Stimulated activated naive CD8-positive, alpha-beta T cell treated with anti-CD3 and anti-CD28 coated beads, Interleukin-15, amount 100 ng/mL, for 72 hours (primary cell): ENCODE measurements at regions not wholly inside any gene's neighbourhood (a gene's known extent, or its start where the extent isn't known, plus 50 kb on each side); places are given as distances from the start of the nearest gene placed in this dataset.
"Not testable (repeated sequence)": the region's sequence is repeated elsewhere in the genome, so short reads cannot be mapped to it uniquely, and the experiment has no call there.

ENCODE experiments used
- ATAC-seq: fragments of 150-1000 bp; cut with Tn5 transposase; 2 replicates; pipeline ENCODE4 v1.10.0; 2021; ENCODE audit warnings: mild to moderate bottlenecking, moderate library complexity
- DNase-seq, 2 donors: peaks; one replicate each; pipeline ENCODE4 v3.0.0; 2021 to 2022
- H3K27ac Mint-ChIP-seq, 2 donors: one replicate each; pipeline ENCODE4 v1.8.0; 2022; ENCODE audit warnings: mild to moderate bottlenecking in 2 of 2, mixed read lengths in 2 of 2, moderate library complexity in 2 of 2
- H3K27me3 Mint-ChIP-seq: one replicate; pipeline ENCODE4 v1.8.0; 2022; ENCODE audit warnings: mixed read lengths
- H3K4me1 Mint-ChIP-seq: one replicate; pipeline ENCODE4 v1.8.0; 2022; ENCODE audit warnings: mild to moderate bottlenecking, mixed read lengths
- H3K4me3 Mint-ChIP-seq, 2 donors: one replicate each; pipeline ENCODE4 v1.8.0; 2022; ENCODE audit warnings: mild to moderate bottlenecking in 2 of 2, mixed read lengths in 2 of 2, moderate library complexity in 1 of 2
- H3K9me3 Mint-ChIP-seq, 2 donors: one replicate each; pipeline ENCODE4 v1.8.0; 2022; ENCODE audit warnings: mixed read lengths in 2 of 2

- Mint-ChIP-seq H3K9me3 (peaks cover 0 to 5% of the 10 kb centered on the region in 2 donors), H3K27ac (no peak overlapping the region)
Measured at GRCh38 chr6:23511817-23512216, 614.2 kb upstream of the NRSN1 start.

GRCh38 chr6:23518294-23518693, 607.7 kb upstream of the NRSN1 start:
- Mint-ChIP-seq H3K9me3 (no peaks in the 10 kb centered on the region), H3K4me1 (no peaks in the 10 kb centered on the region), H3K4me3 (no peak overlapping the region), H3K27ac (no peak overlapping the region), H3K27me3 (no peaks in the 10 kb centered on the region)
- ATAC-seq (no peak), DNase-seq (no peak)

More at GRCh38 chr6:23511817-23512216, 614.2 kb upstream of the NRSN1 start:
- H3K4me3 Mint-ChIP-seq = no peak overlapping the region
- ATAC-seq (no peak), DNase-seq (no peak)
- H3K27me3 Mint-ChIP-seq = no peaks in the 10 kb centered on the region
- no peaks in the 10 kb centered on the region for H3K4me1 Mint-ChIP-seq

- H3K4me1 Mint-ChIP-seq = no peaks in the 10 kb centered on the region
- DNase-seq (no peak), ATAC-seq (no peak)
- H3K4me3 Mint-ChIP-seq = no peak overlapping the region
- no peak overlapping the region for H3K27ac Mint-ChIP-seq
- H3K27me3 Mint-ChIP-seq = no peaks in the 10 kb centered on the region
- H3K9me3 Mint-ChIP-seq = no peaks in the 10 kb centered on the region
Measured at GRCh38 chr6:23522792-23523547, 603.0 kb upstream of the NRSN1 start.

GRCh38 chr6:23523771-23524170, 602.2 kb upstream of the NRSN1 start:
- DNase-seq = no peak
- Mint-ChIP-seq H3K9me3 (no peaks in the 10 kb centered on the region), H3K4me1 (no peaks in the 10 kb centered on the region), H3K27me3 (no peaks in the 10 kb centered on the region), H3K4me3 (no peak overlapping the region), H3K27ac (no peak overlapping the region)
- no peak for ATAC-seq

- Mint-ChIP-seq H3K27ac (no peak overlapping the region), H3K27me3 (no peaks in the 10 kb centered on the region), H3K4me1 (peaks cover under 1% of the 10 kb centered on the region), H3K9me3 (no peaks in the 10 kb centered on the region), H3K4me3 (no peak overlapping the region)
- no peak for ATAC-seq
- DNase-seq = no peak
Measured at GRCh38 chr6:23524548-23524947, 601.5 kb upstream of the NRSN1 start.

- H3K27me3 Mint-ChIP-seq = no peaks in the 10 kb centered on the region
- no peak overlapping the region for H3K27ac Mint-ChIP-seq
- H3K4me3 Mint-ChIP-seq = no peak overlapping the region
- no peak for DNase-seq
- no peak for ATAC-seq
- H3K4me1 Mint-ChIP-seq = peaks cover 6% of the 10 kb centered on the region
- H3K9me3 Mint-ChIP-seq = no peaks in the 10 kb centered on the region
Measured at GRCh38 chr6:23526526-23526925, 599.5 kb upstream of the NRSN1 start.

- H3K4me1 Mint-ChIP-seq = peaks cover 6% of the 10 kb centered on the region
- H3K9me3 Mint-ChIP-seq = no peaks in the 10 kb centered on the region
- H3K27ac Mint-ChIP-seq = no peak overlapping the region
- ATAC-seq = no peak
- H3K4me3 Mint-ChIP-seq = no peak overlapping the region
- no peak for DNase-seq
- no peaks in the 10 kb centered on the region for H3K27me3 Mint-ChIP-seq
Measured at GRCh38 chr6:23529902-23530301, 596.1 kb upstream of the NRSN1 start.

GRCh38 chr6:23531666-23532065, 594.3 kb upstream of the NRSN1 start:
- no peak for ATAC-seq
- no peak for DNase-seq
- no peak overlapping the region for H3K4me3 Mint-ChIP-seq
- H3K27me3 Mint-ChIP-seq = no peaks in the 10 kb centered on the region
- H3K4me1 Mint-ChIP-seq = peaks cover 6% of the 10 kb centered on the region
- H3K27ac Mint-ChIP-seq = no peak overlapping the region
- H3K9me3 Mint-ChIP-seq = no peaks in the 10 kb centered on the region

- Mint-ChIP-seq H3K4me1 (peaks cover 6% of the 10 kb centered on the region), H3K27me3 (no peaks in the 10 kb centered on the region), H3K27ac (no peak overlapping the region), H3K9me3 (no peaks in the 10 kb centered on the region), H3K4me3 (no peak overlapping the region)
- no peak for DNase-seq
- no peak for ATAC-seq
Measured at GRCh38 chr6:23532227-23532626, 593.8 kb upstream of the NRSN1 start.

- DNase-seq (no peak), ATAC-seq (no peak)
- Mint-ChIP-seq H3K4me3 (no peak overlapping the region), H3K9me3 (no peaks in the 10 kb centered on the region), H3K27me3 (no peaks in the 10 kb centered on the region), H3K27ac (no peak overlapping the region), H3K4me1 (peaks cover 6% of the 10 kb centered on the region)
Measured at GRCh38 chr6:23533311-23533710, 592.7 kb upstream of the NRSN1 start.

GRCh38 chr6:23533944-23534343, 592.1 kb upstream of the NRSN1 start:
- ATAC-seq = no peak
- DNase-seq = no peak
- Mint-ChIP-seq H3K4me1 (peaks cover 6% of the 10 kb centered on the region), H3K27ac (no peak overlapping the region), H3K9me3 (no peaks in the 10 kb centered on the region), H3K27me3 (no peaks in the 10 kb centered on the region), H3K4me3 (no peak overlapping the region)

GRCh38 chr6:23534351-23534750, 591.7 kb upstream of the NRSN1 start:
- Mint-ChIP-seq H3K9me3 (no peaks in the 10 kb centered on the region), H3K4me1 (peaks cover 6% of the 10 kb centered on the region), H3K27ac (no peak overlapping the region), H3K27me3 (no peaks in the 10 kb centered on the region), H3K4me3 (no peak overlapping the region)
- ATAC-seq = no peak
- DNase-seq = no peak

- ATAC-seq (no peak), DNase-seq (no peak)
- no peak overlapping the region for H3K27ac Mint-ChIP-seq
- peaks cover under 1% of the 10 kb centered on the region for H3K4me1 Mint-ChIP-seq
- H3K27me3 Mint-ChIP-seq = no peaks in the 10 kb centered on the region
- no peak overlapping the region for H3K4me3 Mint-ChIP-seq
- H3K9me3 Mint-ChIP-seq = no peaks in the 10 kb centered on the region
Measured at GRCh38 chr6:23535101-23535500, 590.9 kb upstream of the NRSN1 start.

- H3K27me3 Mint-ChIP-seq = no peaks in the 10 kb centered on the region
Measured at GRCh38 chr6:23537828-23538227, 588.2 kb upstream of the NRSN1 start.

GRCh38 chr6:23547851-23548250, 578.2 kb upstream of the NRSN1 start:
- no peak for ATAC-seq
- DNase-seq = no peak
- H3K27ac Mint-ChIP-seq = no peak overlapping the region
- H3K4me3 Mint-ChIP-seq = no peak overlapping the region
- no peaks in the 10 kb centered on the region for H3K4me1 Mint-ChIP-seq
- H3K9me3 Mint-ChIP-seq = peaks cover 0 to 7% of the 10 kb centered on the region in 2 donors
- H3K27me3 Mint-ChIP-seq = no peaks in the 10 kb centered on the region

More at GRCh38 chr6:23537828-23538227, 588.2 kb upstream of the NRSN1 start:
- DNase-seq = no peak
- H3K9me3 Mint-ChIP-seq = no peaks in the 10 kb centered on the region
- no peaks in the 10 kb centered on the region for H3K4me1 Mint-ChIP-seq
- H3K27ac Mint-ChIP-seq = no peak overlapping the region
- ATAC-seq = no peak
- no peak overlapping the region for H3K4me3 Mint-ChIP-seq

GRCh38 chr6:23554953-23555352, 571.1 kb upstream of the NRSN1 start:
- H3K4me1 Mint-ChIP-seq = not testable (repeated sequence)

More at GRCh38 chr6:23554953-23555352, 571.1 kb upstream of the NRSN1 start:
- not testable (repeated sequence) for H3K27me3 Mint-ChIP-seq, H3K4me3 Mint-ChIP-seq, DNase-seq, H3K27ac Mint-ChIP-seq, ATAC-seq, H3K9me3 Mint-ChIP-seq
